ENCODE measurements at regions not wholly inside any gene's neighbourhood (a gene's known extent, or its start where the extent isn't known, plus 50 kb on each side); places are given as distances from the start of the nearest gene placed in this dataset.

GRCh38 chr2:215882689-215883088, 130.7 kb downstream of the MREG start:
- Histone ChIP-seq H3K9me3 (replicated peaks; ENCODE audit: control insufficient read depth, insufficient read depth, low read depth, low read length) (no peaks in the 10 kb centered on the region), H3K9ac (ENCODE audit: insufficient read depth in 1 of 2, low read depth in 2 of 2, low read length in 2 of 2) (no peak overlapping the region), H3K79me2 (ENCODE audit: control insufficient read depth, insufficient read depth, low read length) (no peaks in the 10 kb centered on the region), H2AFZ (ENCODE audit: low read depth, low read length) (no peak overlapping the region), H3K9me1 (ENCODE audit: control insufficient read depth, insufficient read depth, low read length) (no peaks in the 10 kb centered on the region), H3K27me3 (ENCODE audit: control insufficient read depth in 2 of 2, insufficient read depth in 2 of 2, low read length in 2 of 2) (no peaks in the 10 kb centered on the region), H4K20me1 (replicated peaks; ENCODE audit: control insufficient read depth, insufficient read depth, low read length) (no peaks in the 10 kb centered on the region), H3K4me3 (no peak overlapping the region), H3K4me2 (ENCODE audit: insufficient read depth, low read length) (no peak overlapping the region), H3K27ac (ENCODE audit: extremely low read depth, low read depth, low read length) (no peak overlapping the region), H3K36me3 (ENCODE audit: control insufficient read depth, insufficient read depth, low read length) (no peaks in the 10 kb centered on the region), H3K4me1 (replicated peaks in 1 of 2; ENCODE audit: control insufficient read depth in 2 of 2, insufficient read depth in 2 of 2, low read length in 2 of 2) (peaks cover 0 to 3% of the 10 kb centered on the region in 2 experiments; a peak in 2 of 5 replicates)
- no peak for TF ChIP-seq SMC3 (conservative IDR thresholded peaks at IDR 0.05; ENCODE audit: insufficient read depth, low read depth, low read length)
- no peak for TF ChIP-seq CHD4 (IDR thresholded peaks at IDR 0.05; ENCODE audit: insufficient read depth, insufficient replicate concordance, low read depth, low read length, poor library complexity, severe bottlenecking)
- no peak for TF ChIP-seq ZNF830 (CRISPR knock-in tag; IDR thresholded peaks at IDR 0.05)
- no peak for TF ChIP-seq KAT8 (IDR thresholded peaks at IDR 0.05; ENCODE audit: low read depth)
- TF ChIP-seq CEBPZ (IDR thresholded peaks at IDR 0.05; ENCODE audit: borderline replicate concordance, low read depth, low read length) = no peak
- no peak for TF ChIP-seq ZNF436 (CRISPR knock-in tag; IDR thresholded peaks at IDR 0.05)
- no peak for TF ChIP-seq SAFB2 (IDR thresholded peaks at IDR 0.05; ENCODE audit: borderline replicate concordance, low read depth, low read length, severe bottlenecking)
- TF ChIP-seq ZNF143 (CRISPR knock-in tag; IDR thresholded peaks at IDR 0.05) = no peak
- TF ChIP-seq ZNF511 (CRISPR knock-in tag; IDR thresholded peaks at IDR 0.05) = no peak
- no peak for TF ChIP-seq KDM1A (IDR thresholded peaks at IDR 0.05)
- TF ChIP-seq SPI1 (IDR thresholded peaks at IDR 0.05; ENCODE audit: borderline replicate concordance, low read depth, low read length) = no peak
- TF ChIP-seq DMBX1 (CRISPR knock-in tag; IDR thresholded peaks at IDR 0.05; ENCODE audit: borderline replicate concordance) = no peak
- BruUV-seq (replicated peaks) = no TSS peak
- no peak for DNase-seq (ENCODE audit: extremely low read depth in 1 of 4, low spot score in 3 of 4)
- POLR2A ChIA-PET = no interaction called here
- no peak for FAIRE-seq
- ATAC-seq = no peak
- in situ Hi-C loops (cut with MboI) = no loop called here
- 8% methylated on average over 2 of the region's 2 CpGs for WGBS (ENCODE audit: insufficient coverage, low coverage, missing lambda C conversion rate)
- CTCF ChIA-PET (ENCODE audit: low intra/inter-chr PET ratio) = no interaction called here
- intact Hi-C loops (cut with micrococcal nuclease) = no loop called here
